Prostate gland (tissue), 2 donors: ENCODE measurements at regions not wholly inside any gene's neighbourhood (a gene's known extent, or its start where the extent isn't known, plus 50 kb on each side); places are given as distances from the start of the nearest gene placed in this dataset.

Experiments used
- POLR2A ChIP-seq: fragments of 450-650 bp; IDR thresholded peaks from one replicate; pipeline ENCODE4 v1.6.1; 2016; ENCODE audit warnings: antibody characterized with exemption, mild to moderate bottlenecking
- TF ChIP-seq, protein P1 (sequence below), 4 experiments: fragments of 200-600 bp in 2 of 4; fragments of 450-650 bp in 2 of 4; sonication (generic) in 2 of 4; IDR thresholded peaks; 1 replicate in 3 of 4; 2 replicates in 1 of 4; pipeline ENCODE4 v1.5.1; 2016 to 2019; ENCODE audit warnings: antibody characterized with exemption in 4 of 4, mild to moderate bottlenecking in 2 of 4, moderate library complexity in 2 of 4

DNA sequence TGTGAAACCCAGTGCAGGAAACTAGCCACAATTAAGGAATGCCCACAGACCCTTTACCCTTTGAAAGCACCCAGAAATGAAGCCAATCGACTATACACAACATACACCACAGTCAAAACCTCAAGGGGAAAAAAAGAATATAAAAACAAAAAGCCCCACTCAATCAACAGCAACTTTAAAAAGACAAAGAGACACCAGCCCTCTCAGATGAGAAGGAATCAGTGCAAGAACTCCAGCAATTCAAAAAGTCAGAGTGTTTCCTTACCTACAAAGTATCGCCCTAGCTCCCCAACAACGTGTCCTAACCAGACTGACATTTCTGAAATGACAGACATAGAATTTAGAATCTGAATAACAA is 147.7 kb downstream of the CHD1L start:
- TF ChIP-seq, protein P1, sequence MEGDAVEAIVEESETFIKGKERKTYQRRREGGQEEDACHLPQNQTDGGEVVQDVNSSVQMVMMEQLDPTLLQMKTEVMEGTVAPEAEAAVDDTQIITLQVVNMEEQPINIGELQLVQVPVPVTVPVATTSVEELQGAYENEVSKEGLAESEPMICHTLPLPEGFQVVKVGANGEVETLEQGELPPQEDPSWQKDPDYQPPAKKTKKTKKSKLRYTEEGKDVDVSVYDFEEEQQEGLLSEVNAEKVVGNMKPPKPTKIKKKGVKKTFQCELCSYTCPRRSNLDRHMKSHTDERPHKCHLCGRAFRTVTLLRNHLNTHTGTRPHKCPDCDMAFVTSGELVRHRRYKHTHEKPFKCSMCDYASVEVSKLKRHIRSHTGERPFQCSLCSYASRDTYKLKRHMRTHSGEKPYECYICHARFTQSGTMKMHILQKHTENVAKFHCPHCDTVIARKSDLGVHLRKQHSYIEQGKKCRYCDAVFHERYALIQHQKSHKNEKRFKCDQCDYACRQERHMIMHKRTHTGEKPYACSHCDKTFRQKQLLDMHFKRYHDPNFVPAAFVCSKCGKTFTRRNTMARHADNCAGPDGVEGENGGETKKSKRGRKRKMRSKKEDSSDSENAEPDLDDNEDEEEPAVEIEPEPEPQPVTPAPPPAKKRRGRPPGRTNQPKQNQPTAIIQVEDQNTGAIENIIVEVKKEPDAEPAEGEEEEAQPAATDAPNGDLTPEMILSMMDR (IDR thresholded peaks at IDR 0.05) = no peak
- no peak for TF ChIP-seq POLR2A
